ENCODE measurements at regions not wholly inside any gene's neighbourhood (a gene's known extent, or its start where the extent isn't known, plus 50 kb on each side); places are given as distances from the start of the nearest gene placed in this dataset.

DNA sequence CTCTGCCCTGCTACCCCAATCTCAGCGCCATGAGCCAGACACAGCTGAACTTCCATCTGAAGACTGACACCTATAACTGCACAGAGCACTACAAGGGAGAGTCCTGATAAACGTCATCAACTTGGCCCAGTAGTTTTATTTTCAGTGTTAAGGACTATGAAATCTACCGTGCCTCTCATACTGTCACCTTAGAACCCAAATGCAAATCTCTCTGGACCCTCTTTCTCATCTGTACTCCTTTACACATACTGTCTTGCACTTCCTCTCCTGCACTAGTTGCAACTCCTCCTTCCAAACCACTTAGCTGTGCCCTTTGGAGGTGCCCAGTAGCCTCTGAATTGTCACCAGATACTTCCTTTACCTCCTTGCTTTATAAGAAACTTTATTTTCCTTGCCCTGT lies 420.2 kb upstream of the CNKSR2 start:
- no peak for TF ChIP-seq FOXK2 (IDR thresholded peaks at IDR 0.05)
- no peak for TF ChIP-seq FOXM1 (IDR thresholded peaks at IDR 0.05; ENCODE audit: borderline replicate concordance)
- TF ChIP-seq HDGF (IDR thresholded peaks at IDR 0.05; ENCODE audit: borderline replicate concordance), result no peak
- TF ChIP-seq BHLHE40 (IDR thresholded peaks at IDR 0.05; ENCODE audit: borderline replicate concordance), result no peak
- no peak for TF ChIP-seq ZNF384 (IDR thresholded peaks at IDR 0.05)
- TF ChIP-seq, protein P1, sequence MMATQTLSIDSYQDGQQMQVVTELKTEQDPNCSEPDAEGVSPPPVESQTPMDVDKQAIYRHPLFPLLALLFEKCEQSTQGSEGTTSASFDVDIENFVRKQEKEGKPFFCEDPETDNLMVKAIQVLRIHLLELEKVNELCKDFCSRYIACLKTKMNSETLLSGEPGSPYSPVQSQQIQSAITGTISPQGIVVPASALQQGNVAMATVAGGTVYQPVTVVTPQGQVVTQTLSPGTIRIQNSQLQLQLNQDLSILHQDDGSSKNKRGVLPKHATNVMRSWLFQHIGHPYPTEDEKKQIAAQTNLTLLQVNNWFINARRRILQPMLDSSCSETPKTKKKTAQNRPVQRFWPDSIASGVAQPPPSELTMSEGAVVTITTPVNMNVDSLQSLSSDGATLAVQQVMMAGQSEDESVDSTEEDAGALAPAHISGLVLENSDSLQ (IDR thresholded peaks at IDR 0.05), result no peak
- no peak for TF ChIP-seq TARDBP (IDR thresholded peaks at IDR 0.05)
- no peak for TF ChIP-seq ARNT (IDR thresholded peaks at IDR 0.05)
